IPS DF 6.9 (cell line): ENCODE measurements at regions not wholly inside any gene's neighbourhood (a gene's known extent, or its start where the extent isn't known, plus 50 kb on each side); places are given as distances from the start of the nearest gene placed in this dataset.
"Not testable (repeated sequence)": the region's sequence is repeated elsewhere in the genome, so short reads cannot be mapped to it uniquely, and the experiment has no call there.

Source experiments
- DNase-seq: peaks from one replicate; pipeline ENCODE4 v3.0.0-alpha.2; 2013; ENCODE audit warnings: low read depth, low spot score
- H3K27ac ChIP-seq: one replicate; pipeline ENCODE4 v1.5.1; 2013; ENCODE audit warnings: low read length, control low read depth
- H3K27me3 ChIP-seq: 2 replicates; pipeline ENCODE4 v1.6.1; 2013; ENCODE audit warnings: mild to moderate bottlenecking, low read length; ENCODE audit not compliant: control insufficient read depth, insufficient read depth
- H3K36me3 ChIP-seq: 2 replicates; pipeline ENCODE4 v1.6.1; 2013; ENCODE audit warnings: low read length; ENCODE audit not compliant: control insufficient read depth, insufficient read depth
- H3K4me1 ChIP-seq: 2 replicates; pipeline ENCODE4 v1.6.1; 2013; ENCODE audit warnings: low read length; ENCODE audit not compliant: control insufficient read depth, insufficient read depth
- H3K4me3 ChIP-seq: 2 replicates; pipeline ENCODE4 v1.5.1; 2013; ENCODE audit warnings: mild to moderate bottlenecking, low read length
- H3K9me3 ChIP-seq: 2 replicates; pipeline ENCODE4 v1.6.1; 2013; ENCODE audit warnings: low read length, inconsistent platforms; ENCODE audit not compliant: control insufficient read depth, insufficient read depth
- WGBS: extraction: QIAGEN DNeasy Blood & Tissue Kit; methylation state at CpG from one replicate; pipeline ENCODE4 v1.1.7; 2013; ENCODE audit warnings: mixed read lengths, missing lambda C conversion rate; ENCODE audit not compliant: insufficient read length, insufficient coverage; 5-methylcytosine and 5-hydroxymethylcytosine counted together

GRCh38 chr2:125797192-125797591 lies 858.8 kb upstream of the GYPC start:
- WGBS: no CpG with 5 or more reads among the region's 4 CpGs
- no peaks in the 10 kb centered on the region for H3K27me3 ChIP-seq
- H3K36me3 ChIP-seq: no peaks in the 10 kb centered on the region
- DNase-seq: no peak
- H3K27ac ChIP-seq: no peak overlapping the region
- H3K4me3 ChIP-seq: no peak overlapping the region
- H3K4me1 ChIP-seq: no peaks in the 10 kb centered on the region
- H3K9me3 ChIP-seq: no peaks in the 10 kb centered on the region

GRCh38 chr2:125822746-125823145 lies 833.2 kb upstream of the GYPC start:
- Histone ChIP-seq H3K4me3 (no peak overlapping the region), H3K4me1 (no peaks in the 10 kb centered on the region), H3K27me3 (no peaks in the 10 kb centered on the region), H3K9me3 (no peaks in the 10 kb centered on the region), H3K27ac (no peak overlapping the region), H3K36me3 (no peaks in the 10 kb centered on the region)
- WGBS: 100% methylated on average over 3 of the region's 5 CpGs
- no peak for DNase-seq

- H3K4me1 ChIP-seq, H3K27me3 ChIP-seq, H3K36me3 ChIP-seq, H3K9me3 ChIP-seq, H3K27ac ChIP-seq, H3K4me3 ChIP-seq, DNase-seq: not testable (repeated sequence)
- no CpG with 5 or more reads among the region's 9 CpGs for WGBS
Observed at GRCh38 chr2:125825781-125826180, 830.2 kb upstream of the GYPC start.

GRCh38 chr2:125837128-125837527 lies 818.8 kb upstream of the GYPC start:
- DNase-seq: no peak
- no peaks in the 10 kb centered on the region for H3K36me3 ChIP-seq
- peaks cover 2% of the 10 kb centered on the region; the same call in 1 of the 2 replicates for H3K4me1 ChIP-seq
- H3K27me3 ChIP-seq: no peaks in the 10 kb centered on the region
- no peak overlapping the region for H3K4me3 ChIP-seq
- WGBS: no CpG with 5 or more reads among the region's 3 CpGs
- no peak overlapping the region for H3K27ac ChIP-seq
- no peaks in the 10 kb centered on the region; the same call in 1 of the 2 replicates for H3K9me3 ChIP-seq

GRCh38 chr2:125837611-125838010 lies 818.3 kb upstream of the GYPC start:
- no peak overlapping the region for H3K4me3 ChIP-seq
- no peak overlapping the region for H3K27ac ChIP-seq
- H3K4me1 ChIP-seq: peaks cover 2% of the 10 kb centered on the region; the same call in 1 of the 2 replicates
- no peaks in the 10 kb centered on the region for H3K9me3 ChIP-seq
- no CpG with 5 or more reads among the region's 5 CpGs for WGBS
- DNase-seq: no peak
- H3K27me3 ChIP-seq: no peaks in the 10 kb centered on the region
- no peaks in the 10 kb centered on the region for H3K36me3 ChIP-seq

GRCh38 chr2:125839945-125840344 lies 816.0 kb upstream of the GYPC start:
- no peak for DNase-seq
- peaks cover 2% of the 10 kb centered on the region; the same call in 1 of the 2 replicates for H3K4me1 ChIP-seq
- no peak overlapping the region for H3K27ac ChIP-seq
- H3K27me3 ChIP-seq: no peaks in the 10 kb centered on the region
- no peaks in the 10 kb centered on the region for H3K9me3 ChIP-seq
- H3K4me3 ChIP-seq: no peak overlapping the region
- no peaks in the 10 kb centered on the region for H3K36me3 ChIP-seq

GRCh38 chr2:125842041-125842440 lies 813.9 kb upstream of the GYPC start:
- H3K27me3 ChIP-seq: no peaks in the 10 kb centered on the region
- no peaks in the 10 kb centered on the region for H3K36me3 ChIP-seq
- peaks cover 2% of the 10 kb centered on the region; the same call in 1 of the 2 replicates for H3K4me1 ChIP-seq
- DNase-seq: no peak
- WGBS: no CpG with 5 or more reads among the region's 1 CpG
- H3K27ac ChIP-seq: no peak overlapping the region
- H3K4me3 ChIP-seq: no peak overlapping the region
- H3K9me3 ChIP-seq: no peaks in the 10 kb centered on the region

GRCh38 chr2:125850541-125850940 lies 805.4 kb upstream of the GYPC start:
- Histone ChIP-seq H3K27me3 (no peaks in the 10 kb centered on the region), H3K9me3 (no peaks in the 10 kb centered on the region), H3K27ac (no peak overlapping the region), H3K4me3 (no peak overlapping the region), H3K36me3 (no peaks in the 10 kb centered on the region), H3K4me1 (no peaks in the 10 kb centered on the region)
- DNase-seq: no peak

GRCh38 chr2:125852364-125852763 lies 803.6 kb upstream of the GYPC start:
- no peaks in the 10 kb centered on the region for H3K27me3 ChIP-seq
- no peaks in the 10 kb centered on the region for H3K4me1 ChIP-seq
- H3K4me3 ChIP-seq: no peak overlapping the region
- no CpG with 5 or more reads among the region's 1 CpG for WGBS
- no peak overlapping the region for H3K27ac ChIP-seq
- no peaks in the 10 kb centered on the region for H3K9me3 ChIP-seq
- no peak for DNase-seq
- no peaks in the 10 kb centered on the region for H3K36me3 ChIP-seq

- no peak for DNase-seq
- H3K4me1 ChIP-seq: no peaks in the 10 kb centered on the region
- no peaks in the 10 kb centered on the region for H3K36me3 ChIP-seq
- no CpG with 5 or more reads among the region's 4 CpGs for WGBS
- no peak overlapping the region for H3K4me3 ChIP-seq
- H3K27me3 ChIP-seq: no peaks in the 10 kb centered on the region
- no peak overlapping the region for H3K27ac ChIP-seq
- H3K9me3 ChIP-seq: no peaks in the 10 kb centered on the region
Observed at GRCh38 chr2:125853626-125854025, 802.3 kb upstream of the GYPC start.

GRCh38 chr2:125855204-125855603 lies 800.8 kb upstream of the GYPC start:
- no peaks in the 10 kb centered on the region for H3K36me3 ChIP-seq
- H3K27ac ChIP-seq: no peak overlapping the region
- no peak for DNase-seq
- H3K4me3 ChIP-seq: no peak overlapping the region
- WGBS: no CpG with 5 or more reads among the region's 3 CpGs
- no peaks in the 10 kb centered on the region for H3K9me3 ChIP-seq
- H3K4me1 ChIP-seq: no peaks in the 10 kb centered on the region
- H3K27me3 ChIP-seq: no peaks in the 10 kb centered on the region
